ENCODE measurements at regions not wholly inside any gene's neighbourhood (a gene's known extent, or its start where the extent isn't known, plus 50 kb on each side); places are given as distances from the start of the nearest gene placed in this dataset.

DNA sequence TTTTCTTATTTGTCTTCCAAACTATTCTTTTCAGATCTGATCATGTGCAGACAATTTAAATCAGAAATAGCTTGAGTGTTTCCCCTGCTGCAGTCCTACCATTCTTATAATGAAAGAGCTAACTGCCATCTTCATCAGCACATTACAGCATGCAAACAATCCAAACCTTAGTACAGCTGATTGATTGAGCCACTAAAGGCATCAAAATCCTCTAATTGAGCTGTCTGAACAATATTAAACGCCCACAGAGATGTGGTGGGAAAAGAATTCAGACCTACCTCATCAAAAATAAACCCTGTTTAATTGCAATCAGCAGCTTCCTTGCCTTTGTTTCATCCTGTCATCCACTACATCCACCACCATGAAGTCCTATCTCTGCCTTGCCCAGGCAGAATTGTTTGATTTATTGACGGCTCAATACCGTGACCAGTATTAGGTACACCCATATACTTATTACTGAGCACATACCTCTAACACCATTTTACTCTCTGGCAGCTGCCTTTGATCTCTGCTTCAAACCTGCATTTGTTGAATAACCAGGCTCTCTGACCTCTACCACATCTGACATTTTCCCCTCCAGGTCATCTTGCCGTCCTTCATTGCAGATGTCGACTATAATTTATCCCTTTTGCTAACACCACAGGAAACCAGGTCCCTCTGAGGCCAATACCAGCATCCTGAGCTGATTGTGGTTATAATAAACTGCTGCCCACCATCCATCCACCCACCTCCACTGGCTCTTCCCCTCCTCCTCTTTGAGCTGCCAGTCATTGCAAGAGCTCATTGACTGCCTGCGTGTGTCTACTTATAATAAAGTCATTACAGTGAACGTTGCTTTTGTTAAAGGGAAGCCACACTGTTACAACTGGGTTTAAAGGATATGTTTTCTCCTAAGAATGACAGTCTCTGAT is 78.5 kb downstream of the RBM43 start:
- TF ChIP-seq, protein P1, sequence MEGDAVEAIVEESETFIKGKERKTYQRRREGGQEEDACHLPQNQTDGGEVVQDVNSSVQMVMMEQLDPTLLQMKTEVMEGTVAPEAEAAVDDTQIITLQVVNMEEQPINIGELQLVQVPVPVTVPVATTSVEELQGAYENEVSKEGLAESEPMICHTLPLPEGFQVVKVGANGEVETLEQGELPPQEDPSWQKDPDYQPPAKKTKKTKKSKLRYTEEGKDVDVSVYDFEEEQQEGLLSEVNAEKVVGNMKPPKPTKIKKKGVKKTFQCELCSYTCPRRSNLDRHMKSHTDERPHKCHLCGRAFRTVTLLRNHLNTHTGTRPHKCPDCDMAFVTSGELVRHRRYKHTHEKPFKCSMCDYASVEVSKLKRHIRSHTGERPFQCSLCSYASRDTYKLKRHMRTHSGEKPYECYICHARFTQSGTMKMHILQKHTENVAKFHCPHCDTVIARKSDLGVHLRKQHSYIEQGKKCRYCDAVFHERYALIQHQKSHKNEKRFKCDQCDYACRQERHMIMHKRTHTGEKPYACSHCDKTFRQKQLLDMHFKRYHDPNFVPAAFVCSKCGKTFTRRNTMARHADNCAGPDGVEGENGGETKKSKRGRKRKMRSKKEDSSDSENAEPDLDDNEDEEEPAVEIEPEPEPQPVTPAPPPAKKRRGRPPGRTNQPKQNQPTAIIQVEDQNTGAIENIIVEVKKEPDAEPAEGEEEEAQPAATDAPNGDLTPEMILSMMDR (IDR thresholded peaks at IDR 0.05; ENCODE audit: low read length), result no peak
- no peak for TF ChIP-seq EZH2 (IDR thresholded peaks at IDR 0.05; ENCODE audit: borderline replicate concordance, low read length)
- no peak overlapping the region for H3K9ac ChIP-seq (ENCODE audit: low read length)

DNA sequence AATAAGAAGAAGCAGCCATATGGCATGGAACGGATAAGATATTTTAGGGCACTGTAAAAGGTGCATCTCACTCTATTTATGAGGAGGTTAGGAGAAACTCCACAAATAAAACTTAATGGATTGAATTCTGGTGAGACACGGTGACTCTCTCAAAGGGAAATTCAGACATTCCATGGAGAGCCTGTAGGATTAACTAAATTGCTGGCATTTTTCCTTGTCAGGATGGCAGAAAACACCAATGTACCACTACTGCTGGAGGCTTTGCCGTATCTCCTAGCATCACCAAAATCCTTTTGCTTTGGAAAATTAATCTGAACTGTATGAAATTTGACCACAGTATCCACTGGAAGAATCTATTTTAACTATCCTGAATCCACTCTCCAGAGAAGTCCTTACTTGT is 79.3 kb downstream of the RBM43 start:
- Histone ChIP-seq H3K36me3 (ENCODE audit: insufficient read depth, low read length) (no peaks in the 10 kb centered on the region), H3F3A (ENCODE audit: insufficient read depth, low read length) (no peaks in the 10 kb centered on the region), H3K9ac (ENCODE audit: low read length) (no peak overlapping the region), H3K27me3 (ENCODE audit: insufficient read depth, low read length) (no peaks in the 10 kb centered on the region), H3K27ac (ENCODE audit: low read depth, low read length, poor library complexity, severe bottlenecking) (no peak overlapping the region), H4K20me1 (ENCODE audit: insufficient read depth, low read length) (no peaks in the 10 kb centered on the region), H3K4me2 (ENCODE audit: low read length) (no peak overlapping the region), H3K9me3 (ENCODE audit: low read length) (no peaks in the 10 kb centered on the region), H3K4me3 (ENCODE audit: low read depth, low read length, poor library complexity, severe bottlenecking) (no peak overlapping the region), H3K9me2 (ENCODE audit: low read depth, low read length) (no peaks in the 10 kb centered on the region), H2AFZ (ENCODE audit: low read length) (no peak overlapping the region), H3K4me1 (ENCODE audit: insufficient read depth, low read length, severe bottlenecking) (no peaks in the 10 kb centered on the region), H3K79me2 (ENCODE audit: insufficient read depth, low read length) (no peaks in the 10 kb centered on the region)
- TF ChIP-seq, protein P1 (IDR thresholded peaks at IDR 0.05; ENCODE audit: low read length), result no peak
- TF ChIP-seq EZH2 (IDR thresholded peaks at IDR 0.05; ENCODE audit: borderline replicate concordance, low read length), result no peak

More for the DNA sequence above, 78.5 kb downstream of the RBM43 start:
- H4K20me1 ChIP-seq (ENCODE audit: insufficient read depth, low read length), result no peaks in the 10 kb centered on the region
- H3K4me3 ChIP-seq (ENCODE audit: low read depth, low read length, poor library complexity, severe bottlenecking), result no peak overlapping the region
- H3K9me2 ChIP-seq (ENCODE audit: low read depth, low read length), result no peaks in the 10 kb centered on the region
- no peak overlapping the region for H3K4me2 ChIP-seq (ENCODE audit: low read length)
- H3F3A ChIP-seq (ENCODE audit: insufficient read depth, low read length), result no peaks in the 10 kb centered on the region
- no peaks in the 10 kb centered on the region for H3K4me1 ChIP-seq (ENCODE audit: insufficient read depth, low read length, severe bottlenecking)
- H3K27ac ChIP-seq (ENCODE audit: low read depth, low read length, poor library complexity, severe bottlenecking), result no peak overlapping the region
- H2AFZ ChIP-seq (ENCODE audit: low read length), result no peak overlapping the region
- H3K36me3 ChIP-seq (ENCODE audit: insufficient read depth, low read length), result no peaks in the 10 kb centered on the region
- H3K9me3 ChIP-seq (ENCODE audit: low read length), result no peaks in the 10 kb centered on the region
- no peaks in the 10 kb centered on the region for H3K27me3 ChIP-seq (ENCODE audit: insufficient read depth, low read length)
- no peaks in the 10 kb centered on the region for H3K79me2 ChIP-seq (ENCODE audit: insufficient read depth, low read length)

DNA sequence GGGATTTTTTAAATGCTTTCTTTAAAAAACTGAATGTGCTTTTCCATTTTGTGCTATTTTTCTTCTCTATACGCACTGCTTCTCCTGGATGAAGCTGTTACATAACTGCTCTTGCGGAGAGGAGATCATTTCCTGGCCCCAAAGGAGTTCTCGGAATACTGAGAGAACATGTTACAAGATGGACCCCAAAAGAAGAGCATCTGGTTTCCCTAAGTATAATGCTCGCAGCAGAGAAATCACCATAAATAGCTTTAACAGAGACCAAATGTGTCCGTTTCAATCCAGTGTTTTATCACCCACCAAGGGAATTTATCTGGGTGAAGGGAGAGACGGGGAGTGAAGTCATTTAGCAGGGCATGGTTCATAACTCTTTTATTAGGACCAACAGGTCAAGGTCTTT is 80.1 kb downstream of the RBM43 start:
- H3K27ac ChIP-seq (ENCODE audit: low read depth, low read length, poor library complexity, severe bottlenecking), result no peak overlapping the region
- no peak for TF ChIP-seq EZH2 (IDR thresholded peaks at IDR 0.05; ENCODE audit: borderline replicate concordance, low read length)
- TF ChIP-seq, protein P1 (IDR thresholded peaks at IDR 0.05; ENCODE audit: low read length), result no peak
- H3K4me2 ChIP-seq (ENCODE audit: low read length), result no peak overlapping the region
- H3K4me3 ChIP-seq (ENCODE audit: low read depth, low read length, poor library complexity, severe bottlenecking), result no peak overlapping the region
- no peaks in the 10 kb centered on the region for H3K9me2 ChIP-seq (ENCODE audit: low read depth, low read length)
- no peaks in the 10 kb centered on the region for H3K9me3 ChIP-seq (ENCODE audit: low read length)
- no peaks in the 10 kb centered on the region for H3F3A ChIP-seq (ENCODE audit: insufficient read depth, low read length)
- no peak overlapping the region for H2AFZ ChIP-seq (ENCODE audit: low read length)
- no peaks in the 10 kb centered on the region for H3K27me3 ChIP-seq (ENCODE audit: insufficient read depth, low read length)
- no peaks in the 10 kb centered on the region for H3K4me1 ChIP-seq (ENCODE audit: insufficient read depth, low read length, severe bottlenecking)
- H3K9ac ChIP-seq (ENCODE audit: low read length), result no peak overlapping the region
- H4K20me1 ChIP-seq (ENCODE audit: insufficient read depth, low read length), result no peaks in the 10 kb centered on the region
- H3K36me3 ChIP-seq (ENCODE audit: insufficient read depth, low read length), result no peaks in the 10 kb centered on the region
- no peaks in the 10 kb centered on the region for H3K79me2 ChIP-seq (ENCODE audit: insufficient read depth, low read length)
